ENCODE measurements at regions not wholly inside any gene's neighbourhood (a gene's known extent, or its start where the extent isn't known, plus 50 kb on each side); places are given as distances from the start of the nearest gene placed in this dataset.

- in situ Hi-C loops (cut with HindIII; ENCODE audit: low sequenced_read_pairs), result no loop called here
- no peak for TF ChIP-seq CTCF (IDR thresholded peaks at IDR 0.05; ENCODE audit: low read depth, low read length)
- DNase-seq (ENCODE audit: low read depth, low spot score), result peak; percentile 71
- H3K4me3 ChIP-seq (ENCODE audit: low read depth, low read length), result no peak overlapping the region
These were observed 63.5 kb downstream of the ENC1 start for GRCh38 chr5:74576941-74577456.

GRCh38 chr5:74575741-74576538 lies 64.6 kb downstream of the ENC1 start:
- H3K4me3 ChIP-seq (ENCODE audit: low read depth, low read length), result no peak overlapping the region
- no peak for TF ChIP-seq CTCF (IDR thresholded peaks at IDR 0.05; ENCODE audit: low read depth, low read length)
- in situ Hi-C loops (cut with HindIII; ENCODE audit: low sequenced_read_pairs), result no loop called here
- peak; percentile 89 for DNase-seq (ENCODE audit: low read depth, low spot score)

- in situ Hi-C loops (cut with HindIII; ENCODE audit: low sequenced_read_pairs), result no loop called here
- H3K4me3 ChIP-seq (ENCODE audit: low read depth, low read length), result no peak overlapping the region
- no peak for TF ChIP-seq CTCF (IDR thresholded peaks at IDR 0.05; ENCODE audit: low read depth, low read length)
- DNase-seq (ENCODE audit: low read depth, low spot score), result no peak
These were observed 70.3 kb downstream of the ENC1 start for GRCh38 chr5:74570250-74570649.

- TF ChIP-seq CTCF (IDR thresholded peaks at IDR 0.05; ENCODE audit: low read depth, low read length), result no peak
- H3K4me3 ChIP-seq (ENCODE audit: low read depth, low read length), result no peak overlapping the region
- no peak for DNase-seq (ENCODE audit: low read depth, low spot score)
- in situ Hi-C loops (cut with HindIII; ENCODE audit: low sequenced_read_pairs), result no loop called here
These were observed 73.0 kb downstream of the ENC1 start for GRCh38 chr5:74567411-74567995.

- no peak overlapping the region for H3K4me3 ChIP-seq (ENCODE audit: low read depth, low read length)
- in situ Hi-C loops (cut with HindIII; ENCODE audit: low sequenced_read_pairs), result no loop called here
- DNase-seq (ENCODE audit: low read depth, low spot score), result peak; percentile 19
- TF ChIP-seq CTCF (IDR thresholded peaks at IDR 0.05; ENCODE audit: low read depth, low read length), result no peak
These were observed 78.4 kb downstream of the ENC1 start for GRCh38 chr5:74562122-74562521.

- TF ChIP-seq CTCF (IDR thresholded peaks at IDR 0.05; ENCODE audit: low read depth, low read length), result no peak
- no peak overlapping the region for H3K4me3 ChIP-seq (ENCODE audit: low read depth, low read length)
- in situ Hi-C loops (cut with HindIII; ENCODE audit: low sequenced_read_pairs), result no loop called here
- DNase-seq (ENCODE audit: low read depth, low spot score), result no peak
These were observed 80.3 kb downstream of the ENC1 start for GRCh38 chr5:74560245-74560644.

Measured in astrocyte of the spinal cord (primary cell).